ENCODE measurements at regions not wholly inside any gene's neighbourhood (a gene's known extent, or its start where the extent isn't known, plus 50 kb on each side); places are given as distances from the start of the nearest gene placed in this dataset.

- Histone ChIP-seq H3K9me2 (replicated peaks; ENCODE audit: control insufficient read depth, low read length) (no peaks in the 10 kb centered on the region), H3F3A (ENCODE audit: control insufficient read depth, insufficient read depth) (no peaks in the 10 kb centered on the region), H4K20me1 (ENCODE audit: control insufficient read depth, insufficient read depth, low read depth, low read length) (no peaks in the 10 kb centered on the region), H3K9me3 (ENCODE audit: control insufficient read depth, insufficient read depth, low read length) (no peaks in the 10 kb centered on the region), H3K36me3 (ENCODE audit: control insufficient read depth, low read length) (no peaks in the 10 kb centered on the region), H3K79me2 (ENCODE audit: control insufficient read depth, low read length) (no peaks in the 10 kb centered on the region), H3K4me2 (ENCODE audit: low read length) (no peak overlapping the region), H3K27me3 (ENCODE audit: control insufficient read depth, low read length) (no peaks in the 10 kb centered on the region), H3K27ac (ENCODE audit: low read depth, low read length) (no peak overlapping the region), H3K4me1 (ENCODE audit: control insufficient read depth, low read length) (no peaks in the 10 kb centered on the region), H3K4me3 (ENCODE audit: low read length) (no peak overlapping the region)
- no peak for TF ChIP-seq CTCF (IDR thresholded peaks at IDR 0.05; ENCODE audit: low read depth, low read length, poor library complexity, severe bottlenecking)
- TF ChIP-seq EZH2phosphoT487 (IDR thresholded peaks at IDR 0.05; ENCODE audit: borderline replicate concordance, low read length): no peak
Observed at GRCh38 chr10:33893506-33893905, 559.0 kb upstream of the NRP1 start.

DNA sequence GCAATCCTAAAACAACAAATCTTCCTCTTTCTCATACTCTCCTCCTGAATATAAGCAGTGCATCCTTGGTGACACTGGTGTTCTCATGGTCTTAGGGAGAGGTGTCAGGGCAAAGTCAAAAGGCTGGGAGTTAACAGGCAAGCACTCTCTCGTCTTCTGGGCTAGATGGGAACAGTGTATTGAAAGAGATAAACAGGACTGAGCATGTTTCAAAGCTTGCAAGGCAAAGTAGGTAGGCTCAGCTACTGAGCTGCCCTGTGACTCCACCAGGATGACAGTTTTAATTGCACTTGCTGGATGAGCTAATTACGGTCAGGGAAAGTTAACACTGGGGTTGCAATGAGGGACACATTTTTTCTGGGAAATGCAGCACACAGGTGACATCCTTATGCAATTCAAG is 554.9 kb upstream of the NRP1 start:
- no peaks in the 10 kb centered on the region for H4K20me1 ChIP-seq (ENCODE audit: control insufficient read depth, insufficient read depth, low read depth, low read length)
- H3K79me2 ChIP-seq (ENCODE audit: control insufficient read depth, low read length): no peaks in the 10 kb centered on the region
- no peaks in the 10 kb centered on the region for H3K4me1 ChIP-seq (ENCODE audit: control insufficient read depth, low read length)
- H3K27ac ChIP-seq (ENCODE audit: low read depth, low read length): no peak overlapping the region
- no peaks in the 10 kb centered on the region for H3K27me3 ChIP-seq (ENCODE audit: control insufficient read depth, low read length)
- no peaks in the 10 kb centered on the region for H3K36me3 ChIP-seq (ENCODE audit: control insufficient read depth, low read length)
- no peaks in the 10 kb centered on the region for H3K9me3 ChIP-seq (ENCODE audit: control insufficient read depth, insufficient read depth, low read length)
- no peaks in the 10 kb centered on the region for H3F3A ChIP-seq (ENCODE audit: control insufficient read depth, insufficient read depth)
- no peaks in the 10 kb centered on the region for H3K9me2 ChIP-seq (replicated peaks; ENCODE audit: control insufficient read depth, low read length)
- H3K4me2 ChIP-seq (ENCODE audit: low read length): no peak overlapping the region
- TF ChIP-seq EZH2phosphoT487 (IDR thresholded peaks at IDR 0.05; ENCODE audit: borderline replicate concordance, low read length) (no peak), CTCF (IDR thresholded peaks at IDR 0.05; ENCODE audit: low read depth, low read length, poor library complexity, severe bottlenecking) (no peak)
- H3K4me3 ChIP-seq (ENCODE audit: low read length): no peak overlapping the region

DNA sequence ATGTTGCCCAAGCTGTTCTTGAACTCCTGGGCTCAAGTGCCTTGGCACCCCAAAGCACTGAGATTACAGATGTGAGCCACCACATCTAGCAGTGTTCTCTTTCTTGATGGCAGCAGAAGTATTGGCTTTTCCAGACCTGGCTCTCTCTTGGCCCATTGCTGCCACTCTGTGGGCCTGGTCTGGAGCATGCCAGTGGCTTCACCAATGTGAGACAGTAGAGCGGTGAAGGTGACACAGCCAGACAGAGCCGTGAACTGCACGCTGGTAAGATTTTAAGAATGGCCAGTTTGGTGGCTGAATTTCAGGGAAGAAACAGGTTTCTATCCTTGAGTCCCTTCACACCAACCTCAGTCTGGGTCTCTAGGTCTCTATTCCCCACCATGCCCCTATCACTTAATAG is 552.7 kb upstream of the NRP1 start:
- no peak overlapping the region for H3K4me3 ChIP-seq (ENCODE audit: low read length)
- H4K20me1 ChIP-seq (ENCODE audit: control insufficient read depth, insufficient read depth, low read depth, low read length): no peaks in the 10 kb centered on the region
- H3K9me3 ChIP-seq (ENCODE audit: control insufficient read depth, insufficient read depth, low read length): no peaks in the 10 kb centered on the region
- no peak overlapping the region for H3K4me2 ChIP-seq (ENCODE audit: low read length)
- H3K27me3 ChIP-seq (ENCODE audit: control insufficient read depth, low read length): no peaks in the 10 kb centered on the region
- no peak for TF ChIP-seq EZH2phosphoT487 (IDR thresholded peaks at IDR 0.05; ENCODE audit: borderline replicate concordance, low read length)
- no peak for TF ChIP-seq CTCF (IDR thresholded peaks at IDR 0.05; ENCODE audit: low read depth, low read length, poor library complexity, severe bottlenecking)
- no peaks in the 10 kb centered on the region for H3K79me2 ChIP-seq (ENCODE audit: control insufficient read depth, low read length)
- H3K27ac ChIP-seq (ENCODE audit: low read depth, low read length): no peak overlapping the region
- H3K36me3 ChIP-seq (ENCODE audit: control insufficient read depth, low read length): no peaks in the 10 kb centered on the region
- H3F3A ChIP-seq (ENCODE audit: control insufficient read depth, insufficient read depth): no peaks in the 10 kb centered on the region
- H3K4me1 ChIP-seq (ENCODE audit: control insufficient read depth, low read length): no peaks in the 10 kb centered on the region
- no peaks in the 10 kb centered on the region for H3K9me2 ChIP-seq (replicated peaks; ENCODE audit: control insufficient read depth, low read length)

DNA sequence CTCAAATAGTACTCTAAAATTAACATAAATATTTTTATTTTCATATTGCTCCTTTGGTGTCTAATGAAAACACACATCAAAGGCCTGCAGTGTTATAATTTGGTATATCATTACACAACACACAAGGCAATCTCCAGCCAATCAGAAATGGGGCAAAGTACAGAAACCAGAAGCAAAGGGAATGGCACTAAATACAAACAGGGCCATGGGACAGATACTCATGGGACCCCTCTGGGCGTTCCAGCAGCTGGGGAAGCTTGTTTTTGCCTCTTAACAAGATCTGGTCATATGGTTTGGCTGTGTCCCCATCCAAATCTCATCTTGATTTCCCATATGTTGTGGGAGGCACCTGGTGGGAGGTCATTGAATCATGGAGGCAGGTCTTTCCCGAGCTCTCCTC is 551.8 kb upstream of the NRP1 start:
- H3K4me1 ChIP-seq (ENCODE audit: control insufficient read depth, low read length): no peaks in the 10 kb centered on the region
- H3K36me3 ChIP-seq (ENCODE audit: control insufficient read depth, low read length): no peaks in the 10 kb centered on the region
- H3K27ac ChIP-seq (ENCODE audit: low read depth, low read length): no peak overlapping the region
- no peaks in the 10 kb centered on the region for H3K79me2 ChIP-seq (ENCODE audit: control insufficient read depth, low read length)
- TF ChIP-seq CTCF (IDR thresholded peaks at IDR 0.05; ENCODE audit: low read depth, low read length, poor library complexity, severe bottlenecking): no peak
- TF ChIP-seq EZH2phosphoT487 (IDR thresholded peaks at IDR 0.05; ENCODE audit: borderline replicate concordance, low read length): no peak
- H3K4me3 ChIP-seq (ENCODE audit: low read length): no peak overlapping the region
- H3K27me3 ChIP-seq (ENCODE audit: control insufficient read depth, low read length): no peaks in the 10 kb centered on the region
- no peak overlapping the region for H3K4me2 ChIP-seq (ENCODE audit: low read length)
- no peaks in the 10 kb centered on the region for H3K9me2 ChIP-seq (replicated peaks; ENCODE audit: control insufficient read depth, low read length)
- no peaks in the 10 kb centered on the region for H3F3A ChIP-seq (ENCODE audit: control insufficient read depth, insufficient read depth)
- no peaks in the 10 kb centered on the region for H3K9me3 ChIP-seq (ENCODE audit: control insufficient read depth, insufficient read depth, low read length)
- H4K20me1 ChIP-seq (ENCODE audit: control insufficient read depth, insufficient read depth, low read depth, low read length): no peaks in the 10 kb centered on the region
